Myocyte (in vitro differentiated cells): ENCODE measurements at regions not wholly inside any gene's neighbourhood (a gene's known extent, or its start where the extent isn't known, plus 50 kb on each side); places are given as distances from the start of the nearest gene placed in this dataset.

Experiments
- DNase-seq: peaks from one replicate; pipeline ENCODE4 v3.0.0-alpha.2; 2012; ENCODE audit warnings: low read depth

- no peak for DNase-seq
Observed at GRCh38 chr7:18081617-18082016, 54.0 kb upstream of the PRPS1L1 start.

- no peak for DNase-seq
Observed at GRCh38 chr7:18082169-18082568, 54.5 kb upstream of the PRPS1L1 start.

- peak; percentile 16 for DNase-seq
Observed at GRCh38 chr7:18086165-18087025, 58.7 kb upstream of the PRPS1L1 start.

GRCh38 chr7:18087026-18087686, 59.5 kb upstream of the PRPS1L1 start:
- peak; percentile 13 for DNase-seq

- no peak for DNase-seq
Observed at GRCh38 chr7:18087687-18088078, 60.0 kb upstream of the PRPS1L1 start.

- DNase-seq, result no peak
Observed at GRCh38 chr7:18096087-18096486, 68.4 kb upstream of the PRPS1L1 start.

GRCh38 chr7:18102576-18102975, 74.9 kb upstream of the PRPS1L1 start:
- no peak for DNase-seq

GRCh38 chr7:18103436-18104218, 76.0 kb upstream of the PRPS1L1 start:
- DNase-seq, result no peak

- no peak for DNase-seq
Observed at GRCh38 chr7:18109762-18110161, 82.1 kb upstream of the PRPS1L1 start.

GRCh38 chr7:18116661-18117060, 89.0 kb upstream of the PRPS1L1 start:
- no peak for DNase-seq

GRCh38 chr7:18117482-18117881, 89.8 kb upstream of the PRPS1L1 start:
- DNase-seq, result no peak

- DNase-seq, result peak; percentile 11
Observed at GRCh38 chr7:18119985-18120384, 92.3 kb upstream of the PRPS1L1 start.

- DNase-seq, result no peak
Observed at GRCh38 chr7:18123508-18124239, 96.0 kb upstream of the PRPS1L1 start.

- DNase-seq, result no peak
Observed at GRCh38 chr7:18125476-18125875, 97.8 kb upstream of the PRPS1L1 start.

GRCh38 chr7:18126281-18126680, 98.6 kb upstream of the PRPS1L1 start:
- DNase-seq, result no peak

GRCh38 chr7:18128846-18129245, 101.2 kb upstream of the PRPS1L1 start:
- no peak for DNase-seq

GRCh38 chr7:18132811-18133210, 105.2 kb upstream of the PRPS1L1 start:
- DNase-seq, result no peak

- no peak for DNase-seq
Observed at GRCh38 chr7:18133921-18134320, 106.3 kb upstream of the PRPS1L1 start.

- no peak for DNase-seq
Observed at GRCh38 chr7:18140943-18141342, 113.3 kb upstream of the PRPS1L1 start.

GRCh38 chr7:18144166-18144565, 116.5 kb upstream of the PRPS1L1 start:
- DNase-seq, result no peak

GRCh38 chr7:18145160-18145559, 117.5 kb upstream of the PRPS1L1 start:
- no peak for DNase-seq
